Astrocyte of the cerebellum (primary cell): ENCODE measurements at regions not wholly inside any gene's neighbourhood (a gene's known extent, or its start where the extent isn't known, plus 50 kb on each side); places are given as distances from the start of the nearest gene placed in this dataset.

Experiments
- DNase-seq: peaks from one replicate; pipeline ENCODE4 v3.0.0-alpha.2; 2011; ENCODE audit warnings: low read depth
- H3K4me3 ChIP-seq: 2 replicates; pipeline ENCODE4 v1.5.1; 2011; ENCODE audit warnings: mild to moderate bottlenecking, low read depth, low read length, moderate library complexity
- CTCF ChIP-seq: IDR thresholded peaks from 2 replicates; pipeline ENCODE4 v1.5.1; 2012; ENCODE audit warnings: low read length, low read depth, moderate library complexity, mild to moderate bottlenecking; ENCODE audit errors: missing control alignments
- in situ Hi-C: cut with HindIII; loops from 2 replicates; pipeline ENCODE4 v1.10.0; 2017; ENCODE audit warnings: low sequenced_read_pairs

- no peak overlapping the region for H3K4me3 ChIP-seq
- in situ Hi-C loops = loop anchor here (10.0 kb wide), 1 partner anchor 52 kb away; no protein-coding TSS in a partner anchor
- TF ChIP-seq CTCF = no peak
- no peak for DNase-seq
Measured at GRCh38 chr4:56186808-56187523, 200.3 kb downstream of the AASDH start.

GRCh38 chr4:56185901-56186300, 201.4 kb downstream of the AASDH start:
- in situ Hi-C loops = loop anchor here (10.0 kb wide), 1 partner anchor 51 kb away; no protein-coding TSS in a partner anchor
- no peak for TF ChIP-seq CTCF
- DNase-seq = no peak
- H3K4me3 ChIP-seq = no peak overlapping the region

GRCh38 chr4:56184214-56184613, 203.1 kb downstream of the AASDH start:
- TF ChIP-seq CTCF = no peak
- in situ Hi-C loops = loop anchor here (10.0 kb wide), 1 partner anchor 49 kb away; no protein-coding TSS in a partner anchor
- DNase-seq = no peak
- H3K4me3 ChIP-seq = no peak overlapping the region

GRCh38 chr4:56183344-56183959, 203.8 kb downstream of the AASDH start:
- in situ Hi-C loops = loop anchor here (10.0 kb wide), 1 partner anchor 49 kb away; no protein-coding TSS in a partner anchor
- no peak for TF ChIP-seq CTCF
- H3K4me3 ChIP-seq = no peak overlapping the region
- no peak for DNase-seq

- no peak overlapping the region for H3K4me3 ChIP-seq
- DNase-seq = no peak
- TF ChIP-seq CTCF = no peak
- in situ Hi-C loops = loop anchor here (10.0 kb wide), 1 partner anchor 48 kb away; no protein-coding TSS in a partner anchor
Measured at GRCh38 chr4:56182356-56182755, 204.9 kb downstream of the AASDH start.

- in situ Hi-C loops = loop anchor here (10.0 kb wide), 1 partner anchor 47 kb away; no protein-coding TSS in a partner anchor
- H3K4me3 ChIP-seq = no peak overlapping the region
- no peak for TF ChIP-seq CTCF
- no peak for DNase-seq
Measured at GRCh38 chr4:56181140-56181953, 205.9 kb downstream of the AASDH start.
